ENCODE measurements at regions not wholly inside any gene's neighbourhood (a gene's known extent, or its start where the extent isn't known, plus 50 kb on each side); places are given as distances from the start of the nearest gene placed in this dataset.

DNA sequence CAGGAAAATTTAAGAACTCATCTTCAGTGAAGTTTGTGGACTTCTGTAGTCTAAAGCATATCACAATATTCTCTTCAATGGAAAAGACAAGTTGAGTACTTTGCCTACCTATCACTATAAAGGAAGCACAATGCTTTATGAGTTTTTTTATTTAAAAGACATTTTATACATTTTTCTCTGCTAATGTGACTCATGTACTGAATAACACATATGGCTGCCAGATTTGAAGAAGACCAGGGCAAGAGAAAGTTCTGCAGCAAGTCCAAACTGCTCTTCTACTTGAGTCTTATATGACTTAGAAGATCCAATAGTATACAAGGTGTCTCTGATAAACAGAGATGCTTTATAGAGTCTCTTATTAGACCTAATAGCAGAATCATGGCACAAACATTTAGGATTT, 978.4 kb downstream of the TLE4 start:
- H3K27me3 Mint-ChIP-seq, result no peaks in the 10 kb centered on the region
- H3K4me1 Mint-ChIP-seq (ENCODE audit: low read depth), result peaks cover 4% of the 10 kb centered on the region
- no peaks in the 10 kb centered on the region for H3K36me3 Mint-ChIP-seq (ENCODE audit: insufficient read depth)
- DNase-seq (ENCODE audit: low spot score, unreplicated experiment), result no peak
- H3K27ac Mint-ChIP-seq, result no peak overlapping the region
- no peak overlapping the region for H3K4me3 Mint-ChIP-seq (ENCODE audit: low read depth)
- TF ChIP-seq CTCF (IDR thresholded peaks at IDR 0.05; ENCODE audit: unreplicated experiment), result no peak
- H3K9me3 Mint-ChIP-seq (ENCODE audit: low read depth), result no peaks in the 10 kb centered on the region

DNA sequence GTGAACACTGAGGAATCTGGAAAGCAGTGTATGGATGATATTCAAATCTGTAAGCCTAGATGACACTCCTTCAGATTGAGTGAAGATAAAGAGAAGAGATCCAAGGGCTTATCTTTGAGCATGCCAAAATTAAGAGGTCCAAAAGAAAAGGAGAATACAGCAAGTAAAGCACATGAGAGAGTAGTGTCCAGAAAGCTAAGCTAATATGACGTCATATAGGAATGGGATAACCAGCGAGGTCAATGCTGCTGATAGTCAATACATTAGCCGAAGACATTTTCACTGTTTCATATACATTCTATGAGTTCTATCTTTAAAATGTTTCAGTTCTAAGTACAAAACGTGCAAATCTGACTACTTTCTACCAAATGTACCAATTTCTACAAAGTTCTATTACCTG, 975.8 kb downstream of the TLE4 start:
- Mint-ChIP-seq H3K27me3 (no peaks in the 10 kb centered on the region), H3K36me3 (ENCODE audit: insufficient read depth) (no peaks in the 10 kb centered on the region), H3K9me3 (ENCODE audit: low read depth) (peaks cover 3% of the 10 kb centered on the region), H3K4me1 (ENCODE audit: low read depth) (no peaks in the 10 kb centered on the region), H3K27ac (no peak overlapping the region), H3K4me3 (ENCODE audit: low read depth) (no peak overlapping the region)
- no peak for TF ChIP-seq CTCF (IDR thresholded peaks at IDR 0.05; ENCODE audit: unreplicated experiment)
- no peak for DNase-seq (ENCODE audit: low spot score, unreplicated experiment)

- no peak for TF ChIP-seq CTCF (IDR thresholded peaks at IDR 0.05; ENCODE audit: unreplicated experiment)
- H3K27me3 Mint-ChIP-seq, result no peaks in the 10 kb centered on the region
- no peak for DNase-seq (ENCODE audit: low spot score, unreplicated experiment)
- no peaks in the 10 kb centered on the region for H3K4me1 Mint-ChIP-seq (ENCODE audit: low read depth)
- peaks cover 6% of the 10 kb centered on the region for H3K9me3 Mint-ChIP-seq (ENCODE audit: low read depth)
- no peaks in the 10 kb centered on the region for H3K36me3 Mint-ChIP-seq (ENCODE audit: insufficient read depth)
- no peak overlapping the region for H3K27ac Mint-ChIP-seq
- H3K4me3 Mint-ChIP-seq (ENCODE audit: low read depth), result no peak overlapping the region
These were observed 968.6 kb downstream of the TLE4 start for GRCh38 chr9:80540387-80540786.

DNA sequence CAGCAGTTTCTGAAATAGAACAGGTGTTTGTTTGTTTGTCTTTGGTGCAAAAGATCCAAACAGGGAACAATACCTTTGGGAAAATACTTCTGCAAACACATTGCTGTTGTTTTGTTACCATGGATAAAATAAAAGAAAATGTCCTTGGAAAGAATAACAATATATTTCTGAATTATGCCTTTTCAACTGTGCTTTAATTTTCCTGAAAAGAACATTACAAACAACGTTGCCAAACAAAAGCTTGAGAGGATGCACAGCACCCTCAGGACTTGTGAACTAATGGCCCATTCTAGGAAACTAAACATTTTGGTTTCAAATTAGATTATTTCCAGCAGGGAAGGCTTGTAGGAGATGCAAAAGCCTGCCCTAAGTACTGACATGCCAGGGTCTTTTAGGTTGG, 967.2 kb downstream of the TLE4 start:
- no peaks in the 10 kb centered on the region for H3K4me1 Mint-ChIP-seq (ENCODE audit: low read depth)
- no peak for DNase-seq (ENCODE audit: low spot score, unreplicated experiment)
- no peak overlapping the region for H3K27ac Mint-ChIP-seq
- no peak for TF ChIP-seq CTCF (IDR thresholded peaks at IDR 0.05; ENCODE audit: unreplicated experiment)
- no peaks in the 10 kb centered on the region for H3K36me3 Mint-ChIP-seq (ENCODE audit: insufficient read depth)
- no peaks in the 10 kb centered on the region for H3K27me3 Mint-ChIP-seq
- peaks cover 9% of the 10 kb centered on the region for H3K9me3 Mint-ChIP-seq (ENCODE audit: low read depth)
- H3K4me3 Mint-ChIP-seq (ENCODE audit: low read depth), result no peak overlapping the region

- Mint-ChIP-seq H3K9me3 (ENCODE audit: low read depth) (peaks cover 24% of the 10 kb centered on the region), H3K36me3 (ENCODE audit: insufficient read depth) (peaks cover 2% of the 10 kb centered on the region), H3K27ac (no peak overlapping the region), H3K4me1 (ENCODE audit: low read depth) (no peaks in the 10 kb centered on the region), H3K4me3 (ENCODE audit: low read depth) (no peak overlapping the region), H3K27me3 (no peaks in the 10 kb centered on the region)
- no peak for TF ChIP-seq CTCF (IDR thresholded peaks at IDR 0.05; ENCODE audit: unreplicated experiment)
- DNase-seq (ENCODE audit: low spot score, unreplicated experiment), result no peak
These were observed 950.7 kb downstream of the TLE4 start for GRCh38 chr9:80522465-80522864.

Data from progenitor cell of endocrine pancreas (in vitro differentiated cells).